ENCODE measurements at regions not wholly inside any gene's neighbourhood (a gene's known extent, or its start where the extent isn't known, plus 50 kb on each side); places are given as distances from the start of the nearest gene placed in this dataset.
A peak's percentile ranks its signal among the peaks of the same experiment; 100 is the strongest.
"Not testable (repeated sequence)": the region's sequence is repeated elsewhere in the genome, so short reads cannot be mapped to it uniquely, and the experiment has no call there.

- no peak for DNase-seq (ENCODE audit: low read depth, low spot score)
- Histone ChIP-seq H3K27me3 (ENCODE audit: control insufficient read depth, insufficient read depth, low read length) (no peaks in the 10 kb centered on the region), H3K9me3 (ENCODE audit: control insufficient read depth, insufficient read depth, low read length) (no peaks in the 10 kb centered on the region), H3K4me3 (ENCODE audit: low read depth, low read length) (peak overlapping the region; percentile 48), H3K27ac (ENCODE audit: low read depth, low read length) (no peak overlapping the region)
- TF ChIP-seq CTCF (IDR thresholded peaks at IDR 0.05; ENCODE audit: low read depth, low read length) = no peak
- POLR2A ChIA-PET = no interaction called here
- CTCF ChIA-PET = no interaction called here
These were observed 104.5 kb upstream of the DIAPH3 start for GRCh38 chr13:60268203-60268555.

GRCh38 chr13:60273971-60274527 lies 110.3 kb upstream of the DIAPH3 start:
- H3K4me3 ChIP-seq (ENCODE audit: low read depth, low read length) = no peak overlapping the region
- no peaks in the 10 kb centered on the region for H3K9me3 ChIP-seq (ENCODE audit: control insufficient read depth, insufficient read depth, low read length)
- ChIA-PET POLR2A (no interaction called here), CTCF (no interaction called here)
- no peaks in the 10 kb centered on the region for H3K27me3 ChIP-seq (ENCODE audit: control insufficient read depth, insufficient read depth, low read length)
- no peak for DNase-seq (ENCODE audit: low read depth, low spot score)
- no peak for TF ChIP-seq CTCF (IDR thresholded peaks at IDR 0.05; ENCODE audit: low read depth, low read length)
- H3K27ac ChIP-seq (ENCODE audit: low read depth, low read length) = no peak overlapping the region

GRCh38 chr13:60274655-60275054 lies 110.9 kb upstream of the DIAPH3 start:
- Histone ChIP-seq H3K4me3 (ENCODE audit: low read depth, low read length) (no peak overlapping the region), H3K27me3 (ENCODE audit: control insufficient read depth, insufficient read depth, low read length) (no peaks in the 10 kb centered on the region), H3K9me3 (ENCODE audit: control insufficient read depth, insufficient read depth, low read length) (no peaks in the 10 kb centered on the region), H3K27ac (ENCODE audit: low read depth, low read length) (no peak overlapping the region)
- no peak for DNase-seq (ENCODE audit: low read depth, low spot score)
- ChIA-PET CTCF (no interaction called here), POLR2A (no interaction called here)
- no peak for TF ChIP-seq CTCF (IDR thresholded peaks at IDR 0.05; ENCODE audit: low read depth, low read length)

GRCh38 chr13:60275208-60275607 lies 111.5 kb upstream of the DIAPH3 start:
- TF ChIP-seq CTCF (IDR thresholded peaks at IDR 0.05; ENCODE audit: low read depth, low read length) = no peak
- H3K4me3 ChIP-seq (ENCODE audit: low read depth, low read length) = no peak overlapping the region
- no peaks in the 10 kb centered on the region for H3K9me3 ChIP-seq (ENCODE audit: control insufficient read depth, insufficient read depth, low read length)
- no peak for DNase-seq (ENCODE audit: low read depth, low spot score)
- CTCF ChIA-PET = no interaction called here
- POLR2A ChIA-PET = no interaction called here
- no peaks in the 10 kb centered on the region for H3K27me3 ChIP-seq (ENCODE audit: control insufficient read depth, insufficient read depth, low read length)
- no peak overlapping the region for H3K27ac ChIP-seq (ENCODE audit: low read depth, low read length)

- CTCF ChIA-PET; DNase-seq (ENCODE audit: low read depth, low spot score); POLR2A ChIA-PET; H3K9me3 ChIP-seq (ENCODE audit: control insufficient read depth, insufficient read depth, low read length); H3K4me3 ChIP-seq (ENCODE audit: low read depth, low read length); H3K27me3 ChIP-seq (ENCODE audit: control insufficient read depth, insufficient read depth, low read length); H3K27ac ChIP-seq (ENCODE audit: low read depth, low read length): not testable (repeated sequence)
These were observed 116.5 kb upstream of the TDRD3 start for GRCh38 chr13:60280524-60280923.

GRCh38 chr13:60282186-60282585 lies 114.8 kb upstream of the TDRD3 start:
- CTCF ChIA-PET = no interaction called here
- no peak for DNase-seq (ENCODE audit: low read depth, low spot score)
- no peak for TF ChIP-seq CTCF (IDR thresholded peaks at IDR 0.05; ENCODE audit: low read depth, low read length)
- Histone ChIP-seq H3K4me3 (ENCODE audit: low read depth, low read length) (no peak overlapping the region), H3K27ac (ENCODE audit: low read depth, low read length) (no peak overlapping the region), H3K27me3 (ENCODE audit: control insufficient read depth, insufficient read depth, low read length) (no peaks in the 10 kb centered on the region), H3K9me3 (ENCODE audit: control insufficient read depth, insufficient read depth, low read length) (no peaks in the 10 kb centered on the region)
- POLR2A ChIA-PET = no interaction called here

Measured in AG04450 (cell line).